Middle frontal gyrus (tissue), 1 donor: ENCODE measurements at regions not wholly inside any gene's neighbourhood (a gene's known extent, or its start where the extent isn't known, plus 50 kb on each side); places are given as distances from the start of the nearest gene placed in this dataset.
A peak's percentile ranks its signal among the peaks of the same experiment; 100 is the strongest.

Experiments used
- DNase-seq: peaks from one replicate; pipeline ENCODE4 v3.0.0-alpha.2; 2015; ENCODE audit warnings: low spot score; ENCODE audit errors: extremely low spot score

DNA sequence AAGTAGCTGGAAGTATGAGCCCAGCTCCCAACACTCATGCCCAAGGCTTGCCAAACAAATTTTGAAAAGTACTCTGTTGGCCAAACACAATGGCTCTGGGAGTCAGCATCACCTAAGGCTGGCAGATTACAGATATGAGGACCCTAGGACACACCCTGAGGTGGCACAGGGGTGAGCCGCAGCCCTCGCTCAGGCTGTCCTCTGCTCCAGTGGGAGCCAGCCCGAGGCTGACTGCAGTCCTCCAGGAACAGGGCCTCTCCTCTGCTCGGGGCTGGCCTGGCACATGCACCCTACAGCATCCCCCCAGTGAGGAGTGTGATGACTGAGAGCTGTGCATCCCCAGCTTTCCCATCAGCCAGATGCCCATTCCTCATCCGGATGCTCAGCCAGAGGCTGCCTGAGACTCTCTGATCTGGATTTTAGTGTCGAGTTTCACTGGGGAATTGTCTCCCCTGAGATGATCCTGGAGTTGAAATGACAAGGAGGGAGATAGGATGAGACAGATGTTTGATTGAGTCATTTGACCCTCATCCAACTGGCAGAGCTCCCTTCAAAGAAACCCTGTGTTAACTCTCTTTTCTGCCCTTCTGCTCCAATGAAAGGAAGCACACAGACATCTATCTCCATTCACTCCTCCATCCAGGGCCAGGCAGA lies 269.3 kb upstream of the NCKAP5 start:
- DNase-seq = no peak

DNA sequence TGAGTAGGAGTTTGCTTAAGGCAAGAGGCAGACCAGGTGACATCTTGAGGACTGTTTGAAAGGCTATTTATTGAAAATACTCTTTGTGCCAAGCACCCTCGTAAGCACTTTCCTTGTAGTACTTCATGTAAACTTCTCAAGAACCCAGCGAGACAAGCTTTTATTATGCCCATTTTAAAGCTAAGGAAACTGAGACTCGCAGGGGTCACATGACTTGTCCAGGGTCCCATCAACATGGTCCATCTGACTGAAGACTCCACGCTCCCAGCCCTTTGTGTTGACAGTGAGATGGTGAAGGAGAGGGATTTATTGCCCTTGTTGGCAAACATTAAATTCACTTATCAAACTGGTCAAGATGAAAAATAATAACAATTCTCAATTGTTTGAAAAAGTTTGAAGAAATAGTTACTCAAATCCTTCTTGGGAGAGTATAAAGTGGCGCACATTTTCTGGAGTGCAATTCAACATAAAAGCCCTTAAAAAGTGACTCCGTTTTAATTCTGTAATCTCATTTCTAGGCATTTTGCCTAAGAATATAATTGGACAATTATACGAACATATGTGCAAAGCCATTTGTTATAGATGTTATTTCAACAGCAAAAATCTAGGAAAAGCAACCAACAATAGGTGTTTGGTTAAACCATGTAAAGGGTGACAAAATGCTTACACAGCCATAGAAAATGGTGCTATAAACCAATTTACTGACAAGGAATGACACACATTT lies 270.5 kb upstream of the NCKAP5 start:
- DNase-seq = no peak

DNA sequence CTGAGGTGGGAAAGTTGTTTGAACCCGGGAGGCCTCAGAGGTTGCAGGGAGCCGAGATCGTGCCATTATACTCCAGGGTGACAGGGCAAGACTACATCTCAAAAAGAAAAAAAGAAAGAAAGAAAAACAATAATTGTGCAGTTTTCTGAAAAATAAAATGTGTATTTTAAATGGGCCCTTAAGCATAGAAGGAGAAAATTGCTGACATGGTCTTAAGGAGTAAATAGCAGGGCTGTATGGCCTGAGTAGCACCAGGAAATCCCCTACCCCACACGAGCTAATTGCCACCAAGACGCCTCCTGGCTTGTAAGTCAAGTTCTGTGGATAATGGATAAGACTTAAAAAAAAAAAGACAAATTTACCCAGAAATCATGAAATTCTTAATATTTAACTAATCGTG lies 271.4 kb upstream of the NCKAP5 start:
- DNase-seq = no peak

DNA sequence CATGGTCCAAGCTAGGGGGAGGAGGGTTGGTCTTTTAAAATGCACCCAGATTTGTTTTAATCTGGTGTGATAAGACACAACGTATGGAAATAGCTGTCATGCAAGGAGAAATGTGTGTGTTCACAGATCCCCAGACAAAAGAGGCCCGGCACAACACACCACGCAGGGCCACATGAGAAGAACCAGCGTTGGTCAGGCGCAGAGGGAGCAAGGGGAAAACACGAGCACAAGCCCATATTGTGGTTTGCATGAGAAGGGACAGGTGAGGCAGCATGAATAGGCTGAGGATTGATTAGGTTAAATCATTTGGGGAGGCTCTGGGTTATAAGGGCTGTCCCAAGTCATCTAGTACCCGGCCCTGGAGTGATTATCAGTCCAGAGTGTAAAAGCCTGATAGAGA lies 272.5 kb upstream of the NCKAP5 start:
- no peak for DNase-seq

- no peak for DNase-seq
These were observed 273.6 kb upstream of the NCKAP5 start for GRCh38 chr2:133841900-133842299.

DNA sequence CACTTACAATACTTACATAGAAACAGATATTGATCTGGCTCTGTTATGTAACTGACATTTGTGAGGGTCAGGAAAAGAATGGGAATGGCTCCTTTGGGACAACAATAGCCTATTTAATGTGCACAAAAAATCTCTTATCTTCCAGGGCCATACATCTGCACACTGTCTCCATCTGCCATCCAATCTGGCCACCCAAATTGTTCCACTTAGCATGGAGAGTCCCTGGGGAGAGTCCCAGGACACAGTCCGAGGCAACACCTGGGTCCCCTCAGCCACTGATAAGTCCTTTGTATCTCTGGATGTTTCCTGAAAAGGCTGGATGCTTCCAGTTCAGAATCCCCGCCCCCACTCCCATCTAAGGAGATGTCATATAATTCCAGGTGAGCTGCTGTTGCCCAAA lies 274.2 kb upstream of the NCKAP5 start:
- no peak for DNase-seq

- no peak for DNase-seq
These were observed 274.8 kb upstream of the NCKAP5 start for GRCh38 chr2:133843091-133843490.

DNA sequence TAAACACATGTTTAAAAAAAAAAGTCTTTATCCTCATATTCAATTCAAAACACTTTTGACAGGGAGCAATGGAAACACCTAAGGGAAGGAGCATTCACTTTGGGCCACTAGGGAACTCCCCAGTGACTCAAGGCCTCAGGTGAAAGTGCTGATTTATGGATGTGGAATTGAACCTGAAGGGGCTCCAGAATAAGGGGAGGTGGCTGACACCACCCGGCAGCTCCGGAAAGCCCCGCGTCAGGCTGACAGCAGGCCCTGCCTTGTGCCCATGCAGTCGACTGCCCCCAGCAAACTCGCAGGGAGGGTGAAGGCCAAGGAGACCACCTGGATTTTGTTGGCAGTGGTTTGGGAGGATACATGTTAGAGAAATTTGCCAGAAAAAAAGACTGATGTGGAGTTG lies 275.3 kb upstream of the NCKAP5 start:
- DNase-seq = no peak

DNA sequence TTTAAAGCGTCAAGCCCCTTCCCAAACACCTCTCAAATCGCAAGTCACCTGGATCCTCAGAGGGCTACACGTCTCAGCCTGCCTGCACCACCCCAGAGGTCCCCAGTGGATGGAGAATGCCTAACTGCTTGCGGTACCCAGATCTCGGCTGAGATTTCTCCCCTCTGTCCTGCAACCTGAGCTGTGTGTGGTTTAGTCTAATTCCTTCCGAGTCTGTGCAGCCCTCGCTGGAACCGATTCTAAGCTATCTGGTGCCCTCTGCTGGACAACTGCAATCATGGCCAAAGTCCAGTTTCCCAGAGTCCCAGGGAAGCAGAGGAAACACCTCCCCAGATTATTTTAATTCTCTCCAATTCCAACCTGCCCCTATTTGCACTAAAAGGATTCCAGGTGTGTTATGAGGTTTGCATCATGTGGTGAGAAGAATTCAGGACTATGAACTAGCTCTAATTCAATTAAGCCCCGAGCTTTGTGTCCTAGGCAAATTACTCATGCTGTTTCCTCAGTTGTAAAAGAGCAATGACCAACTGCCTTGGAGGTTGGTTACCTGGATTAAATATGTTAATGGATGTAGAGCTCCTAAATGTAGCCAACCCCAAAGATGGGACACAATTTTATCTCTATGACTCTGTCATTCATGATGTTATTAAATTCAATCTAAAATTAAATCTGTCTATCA lies 276.1 kb upstream of the NCKAP5 start:
- peak; percentile 63 for DNase-seq

DNA sequence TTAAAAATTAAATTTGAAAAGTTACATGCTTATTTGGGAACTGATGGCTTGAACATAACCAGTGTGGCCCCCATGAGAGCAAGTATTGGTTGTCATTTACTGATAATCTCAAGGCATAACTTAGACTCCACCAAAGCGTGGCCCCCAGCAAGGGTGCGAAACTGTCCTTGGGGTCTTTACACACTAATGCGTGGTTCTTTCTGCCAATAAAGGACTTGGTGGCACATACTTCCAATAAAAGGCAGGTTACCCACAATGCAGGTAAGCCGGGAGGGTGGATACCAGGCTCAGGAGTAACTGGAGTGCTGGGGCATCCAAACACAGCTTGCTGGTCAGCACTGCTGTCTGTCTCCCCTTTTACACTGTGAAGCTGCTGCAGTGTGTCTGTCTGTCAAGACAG lies 278.2 kb upstream of the NCKAP5 start:
- no peak for DNase-seq

GRCh38 chr2:133847591-133847990 lies 279.3 kb upstream of the NCKAP5 start:
- DNase-seq = no peak

- no peak for DNase-seq
These were observed 279.9 kb upstream of the NCKAP5 start for GRCh38 chr2:133848111-133848649.

- DNase-seq = no peak
These were observed 281.1 kb upstream of the NCKAP5 start for GRCh38 chr2:133849341-133849740.

GRCh38 chr2:133854603-133855200 lies 286.4 kb upstream of the NCKAP5 start:
- no peak for DNase-seq

DNA sequence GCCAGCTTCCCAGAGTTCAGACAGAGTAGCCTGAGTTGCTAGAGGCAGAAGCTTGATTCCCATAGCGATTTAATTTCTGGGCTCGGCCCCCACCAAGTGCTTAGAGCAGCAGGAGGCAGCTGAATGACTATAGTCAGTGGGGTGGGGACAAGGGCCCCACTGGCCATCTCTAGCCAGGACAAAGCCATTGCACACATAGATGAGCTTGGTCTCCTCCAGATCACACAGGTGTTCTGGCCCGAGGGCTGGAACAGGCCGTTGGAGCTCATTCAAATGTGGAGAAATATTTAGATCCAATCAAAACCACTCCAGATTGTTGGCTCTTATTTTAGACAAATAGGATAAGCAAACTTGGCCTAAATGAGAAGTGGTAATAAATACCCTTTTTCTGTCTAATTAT lies 287.3 kb upstream of the NCKAP5 start:
- DNase-seq = no peak

- DNase-seq = no peak
These were observed 288.4 kb upstream of the NCKAP5 start for GRCh38 chr2:133856678-133857077.

DNA sequence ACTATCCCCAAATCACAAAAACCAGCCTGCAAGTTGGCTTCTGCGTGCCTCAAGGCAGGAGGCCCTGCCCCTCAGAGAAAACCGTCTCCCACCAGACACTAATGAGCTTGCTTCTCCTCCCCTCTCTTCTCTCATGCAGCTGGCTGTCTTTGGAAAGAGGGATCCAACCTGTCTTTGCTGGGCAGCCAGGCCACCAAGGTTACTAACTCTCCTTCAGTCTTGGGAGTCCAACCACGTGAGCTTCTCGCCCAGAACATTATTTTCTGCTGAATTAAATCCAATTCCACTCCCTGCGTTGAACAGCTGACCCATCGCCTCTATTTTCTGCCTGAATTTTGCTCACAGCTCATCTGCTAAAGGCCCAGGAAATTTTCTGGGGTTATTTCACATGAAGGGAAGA lies 291.3 kb upstream of the NCKAP5 start:
- no peak for DNase-seq

DNA sequence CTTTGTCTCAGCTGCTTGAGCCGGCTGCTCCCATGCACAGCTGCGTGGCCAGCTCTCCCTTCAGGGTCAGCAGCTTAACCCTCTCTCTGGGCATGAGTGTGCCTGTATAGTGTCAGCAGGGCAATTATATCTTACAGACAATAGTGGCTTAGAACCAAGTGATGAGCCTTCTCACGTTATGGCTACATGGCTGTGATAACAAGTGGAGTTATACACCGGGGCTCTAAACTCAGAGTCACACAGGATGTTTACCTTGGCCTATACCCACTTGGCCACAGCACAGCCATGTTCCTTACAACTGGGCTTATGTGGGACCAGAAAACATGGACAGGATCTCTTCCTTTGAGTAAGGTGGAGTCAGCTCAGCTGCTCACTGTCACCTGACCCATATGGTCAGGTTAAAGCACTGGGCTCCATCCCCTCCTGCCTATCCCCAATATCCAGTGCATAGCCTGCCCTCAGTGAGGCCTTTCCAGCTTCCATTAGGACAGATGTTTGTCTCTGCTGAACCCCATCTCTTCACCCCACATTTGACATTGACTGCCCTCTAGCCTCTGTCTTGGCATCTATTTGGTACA lies 294.2 kb upstream of the NCKAP5 start:
- no peak for DNase-seq

DNA sequence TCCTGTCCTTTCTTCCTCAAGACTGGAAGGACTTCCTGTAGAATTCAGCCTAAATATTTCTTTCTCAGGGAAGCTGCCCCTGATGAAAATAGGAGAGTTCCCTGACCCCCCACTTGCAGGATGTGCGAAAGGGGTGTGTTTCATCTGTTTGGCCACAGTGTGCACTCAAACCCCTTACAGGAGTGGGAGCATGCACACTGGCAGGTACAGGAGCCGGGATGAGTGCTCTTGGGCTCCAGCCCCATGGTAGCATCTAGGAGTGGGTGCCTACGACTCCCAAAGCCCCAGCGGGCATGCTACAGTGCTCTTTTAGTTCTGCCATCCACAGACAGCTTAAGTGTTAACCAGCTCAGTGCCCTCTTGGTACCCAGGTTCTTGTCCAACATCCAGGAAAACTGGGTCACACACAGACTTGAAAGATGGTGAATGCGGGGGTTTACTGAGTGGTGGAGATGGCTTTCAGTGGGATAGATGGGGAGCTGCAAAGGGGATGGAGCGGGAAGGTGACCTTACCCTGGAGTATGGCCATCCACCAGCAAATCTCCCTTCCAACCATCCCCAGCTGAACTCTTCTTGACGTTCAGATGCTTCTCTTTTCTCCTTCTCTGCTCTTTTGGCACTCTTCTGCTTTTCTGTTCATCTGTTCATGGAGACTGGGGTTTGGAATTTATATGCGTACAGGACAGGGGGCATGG lies 295.0 kb upstream of the NCKAP5 start:
- DNase-seq = no peak

DNA sequence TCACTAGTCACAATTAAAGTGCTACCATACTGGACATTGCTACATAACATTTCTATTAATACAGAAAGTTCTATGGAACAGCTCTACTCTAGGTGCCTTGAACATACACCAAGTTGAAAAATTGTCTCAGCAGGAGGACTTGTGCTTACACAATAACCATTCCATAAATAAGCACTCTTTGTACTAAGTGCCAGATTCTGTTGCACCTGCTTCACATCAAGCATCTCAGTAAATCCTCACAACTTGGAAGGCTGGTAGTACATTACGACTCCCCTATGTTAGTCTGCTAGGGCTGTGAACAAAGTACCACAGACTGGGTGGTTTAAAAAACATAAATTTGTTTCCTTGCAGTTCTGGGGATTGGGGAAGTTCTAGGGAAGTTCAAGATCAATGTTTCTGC lies 296.9 kb upstream of the NCKAP5 start:
- no peak for DNase-seq

- no peak for DNase-seq
These were observed 298.9 kb upstream of the NCKAP5 start for GRCh38 chr2:133867166-133867565.
